Activated CD8-positive, alpha-beta memory T cell treated with anti-CD3 and anti-CD28 coated beads for 1 hour (primary cell): ENCODE measurements at regions not wholly inside any gene's neighbourhood (a gene's known extent, or its start where the extent isn't known, plus 50 kb on each side); places are given as distances from the start of the nearest gene placed in this dataset.
"Not testable (repeated sequence)": the region's sequence is repeated elsewhere in the genome, so short reads cannot be mapped to it uniquely, and the experiment has no call there.

Source experiments
- DNase-seq, 2 donors: peaks; one replicate each; pipeline ENCODE4 v3.0.0-alpha.2; 2020; ENCODE audit warnings: low read depth in 1 of 2; ENCODE audit errors: extremely low read depth in 1 of 2

DNA sequence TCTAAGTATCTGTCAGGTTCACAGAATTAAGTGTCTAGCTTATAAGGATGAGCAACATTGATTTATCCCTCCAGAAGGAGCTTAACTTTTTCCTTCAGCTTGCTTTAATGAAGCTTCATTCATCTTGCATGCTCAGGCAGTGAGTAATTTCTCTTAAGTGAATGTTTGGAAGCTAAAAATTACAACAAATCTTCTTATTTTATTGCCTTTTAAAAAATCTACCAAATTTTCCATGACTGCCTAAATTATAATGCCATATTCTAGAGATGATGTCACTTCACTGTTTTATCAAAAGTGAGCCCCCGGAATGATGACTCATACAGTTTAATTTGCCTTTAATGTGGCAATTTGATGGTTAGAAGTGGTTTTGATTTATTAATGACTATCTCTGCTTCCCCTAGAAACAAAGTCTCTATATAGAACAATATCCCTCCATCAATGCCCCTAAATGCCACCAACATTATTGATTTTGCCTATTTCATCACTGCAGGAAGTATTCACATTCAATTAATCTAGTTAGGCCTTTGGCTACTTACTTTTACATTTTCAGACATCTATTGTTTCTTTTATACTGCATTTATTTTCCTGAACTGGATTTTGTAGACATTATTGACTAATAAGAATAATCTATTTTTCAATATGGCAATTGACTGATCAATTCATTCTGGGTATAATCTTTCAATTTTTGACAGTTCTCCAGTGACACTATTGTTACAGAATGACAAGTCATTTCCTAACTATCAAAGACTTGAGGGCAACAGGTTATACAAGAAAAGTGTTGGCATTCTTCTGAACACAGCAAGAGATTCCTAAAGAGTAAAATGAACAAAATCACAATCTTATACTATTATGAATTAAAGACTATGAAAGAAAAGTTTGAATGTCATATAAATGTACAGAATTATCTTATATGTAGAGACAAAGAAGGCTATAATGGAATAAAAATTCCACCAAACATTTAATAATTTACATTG, 139.3 kb upstream of the ODAD2 start:
- no peak for DNase-seq

DNA sequence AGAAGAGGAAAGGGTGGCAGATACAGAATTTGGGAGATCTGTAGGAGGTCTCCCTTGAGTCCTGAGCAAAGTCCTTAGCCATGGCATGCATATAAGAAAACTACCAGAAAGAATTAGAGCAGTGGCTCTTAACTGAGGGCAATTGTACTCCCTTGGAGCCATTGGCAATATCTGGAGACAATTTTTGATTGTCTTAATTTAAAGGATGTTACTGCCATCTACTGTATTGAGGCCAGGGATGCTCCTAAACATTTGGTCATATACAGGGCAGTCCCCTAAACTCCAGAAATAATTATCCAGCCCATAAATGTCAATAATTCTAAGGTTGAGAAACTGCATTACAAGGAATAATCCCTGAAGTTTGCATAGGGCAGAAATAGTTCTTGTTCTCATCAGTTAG, 136.4 kb upstream of the ODAD2 start:
- no peak for DNase-seq

GRCh38 chr10:28130267-28130666, 131.4 kb upstream of the ODAD2 start:
- no peak for DNase-seq

- DNase-seq = no peak
Measured at GRCh38 chr10:28127881-28128280, 129.0 kb upstream of the ODAD2 start.

GRCh38 chr10:28125701-28126100, 126.8 kb upstream of the ODAD2 start:
- DNase-seq = no peak

- DNase-seq = no peak
Measured at GRCh38 chr10:28120795-28121194, 121.9 kb upstream of the ODAD2 start.

GRCh38 chr10:28120043-28120749, 121.3 kb upstream of the ODAD2 start:
- no peak for DNase-seq

DNA sequence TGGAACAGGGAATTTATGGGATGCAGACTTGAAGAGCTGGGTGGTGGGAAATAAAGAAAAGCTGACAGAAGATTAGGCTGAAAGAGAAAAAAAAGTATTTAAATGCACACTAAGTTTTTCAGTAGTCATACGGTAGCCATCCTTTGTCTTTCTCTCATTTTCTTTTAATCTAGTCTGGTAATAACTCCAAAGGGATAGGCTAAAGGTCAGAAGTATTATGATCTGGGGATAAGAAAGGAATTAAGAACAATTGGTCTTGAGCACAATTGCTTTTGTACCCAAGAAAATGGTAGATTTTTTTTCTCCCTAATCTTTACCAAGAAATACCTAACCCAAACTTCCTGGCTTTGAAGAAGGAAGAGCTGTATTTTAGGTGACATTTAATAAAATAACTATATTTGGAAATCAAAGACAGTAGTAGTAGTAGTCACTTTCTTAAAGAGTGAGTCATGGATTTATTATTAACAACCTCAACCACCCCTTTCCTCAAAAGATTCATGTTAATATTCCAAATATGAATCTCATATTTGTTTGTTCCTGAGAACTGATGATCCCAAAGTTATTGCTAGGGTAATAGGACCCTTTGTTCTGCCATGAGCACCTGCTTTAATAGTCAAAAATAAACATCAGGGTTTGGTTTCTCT, 120.2 kb upstream of the ODAD2 start:
- DNase-seq = no peak

- no peak for DNase-seq
Measured at GRCh38 chr10:28113202-28113601, 114.3 kb upstream of the ODAD2 start.

- no peak for DNase-seq
Measured at GRCh38 chr10:28111712-28112111, 112.8 kb upstream of the ODAD2 start.

DNA sequence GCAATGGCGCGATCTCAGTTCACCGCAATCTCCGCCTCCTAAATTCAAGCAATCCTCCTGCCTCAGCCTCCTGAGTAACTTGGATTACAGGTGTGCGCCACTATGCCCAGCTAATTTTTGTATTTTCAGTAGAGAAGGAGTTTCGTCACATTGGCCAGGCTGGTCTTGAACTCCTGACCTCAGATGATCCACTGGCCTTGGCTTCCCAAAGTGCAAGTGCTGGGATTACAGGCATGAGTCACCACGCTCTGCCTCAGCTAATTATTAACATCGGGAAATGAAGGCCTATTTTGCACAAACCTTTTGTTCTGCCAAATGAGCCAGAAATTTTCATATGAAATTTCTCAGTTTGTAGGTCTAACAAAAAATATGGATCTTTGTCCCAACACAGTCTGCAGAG, 106.7 kb upstream of the ODAD2 start:
- DNase-seq = no peak

- DNase-seq = no peak
Measured at GRCh38 chr10:28097633-28098032, 98.8 kb upstream of the ODAD2 start.

GRCh38 chr10:28095791-28096378, 97.0 kb upstream of the ODAD2 start:
- no peak for DNase-seq

GRCh38 chr10:28094121-28094520, 95.2 kb upstream of the ODAD2 start:
- DNase-seq = no peak

- DNase-seq = no peak
Measured at GRCh38 chr10:28091913-28092312, 93.0 kb upstream of the ODAD2 start.

DNA sequence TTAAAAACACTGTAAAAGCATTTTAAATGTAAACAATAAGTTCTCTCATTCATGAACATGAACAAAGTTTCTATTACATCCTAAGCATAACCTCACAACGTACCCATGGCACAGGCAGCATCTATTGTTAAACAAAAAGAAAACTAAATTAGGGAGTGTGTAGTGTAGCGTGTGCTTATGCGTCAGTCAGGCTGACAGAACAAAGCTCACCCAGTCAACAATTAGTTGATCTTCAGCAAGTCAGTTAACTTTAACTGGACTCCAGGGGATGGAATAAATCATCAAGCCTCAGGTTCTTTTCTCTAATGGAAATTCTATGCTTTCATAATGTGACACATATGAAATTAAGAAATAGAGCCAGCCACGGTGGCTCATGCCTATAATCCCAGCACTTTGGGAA, 91.6 kb upstream of the ODAD2 start:
- no peak for DNase-seq

GRCh38 chr10:28089467-28089866, 90.6 kb upstream of the ODAD2 start:
- DNase-seq = no peak

- DNase-seq = no peak
Measured at GRCh38 chr10:28087661-28088351, 88.9 kb upstream of the ODAD2 start.

DNA sequence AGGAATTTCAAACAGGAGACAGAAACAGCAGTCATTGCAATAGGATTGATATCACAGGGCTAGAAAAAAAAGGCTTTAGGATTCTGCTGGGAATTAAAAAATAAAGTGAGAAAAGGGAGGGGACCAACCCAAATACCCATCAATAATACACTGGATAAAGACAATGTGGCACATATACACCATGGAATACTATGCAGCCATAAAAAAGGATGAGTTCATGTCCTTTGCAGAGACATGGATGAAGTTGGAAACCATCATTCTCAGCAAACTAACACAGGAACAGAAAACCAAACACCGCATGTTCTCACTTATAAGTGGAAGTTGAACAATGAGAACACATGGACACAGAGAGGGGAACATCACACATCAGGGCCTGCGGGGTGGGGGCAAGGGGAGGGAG, 86.9 kb upstream of the ODAD2 start:
- DNase-seq = not testable (repeated sequence)

DNA sequence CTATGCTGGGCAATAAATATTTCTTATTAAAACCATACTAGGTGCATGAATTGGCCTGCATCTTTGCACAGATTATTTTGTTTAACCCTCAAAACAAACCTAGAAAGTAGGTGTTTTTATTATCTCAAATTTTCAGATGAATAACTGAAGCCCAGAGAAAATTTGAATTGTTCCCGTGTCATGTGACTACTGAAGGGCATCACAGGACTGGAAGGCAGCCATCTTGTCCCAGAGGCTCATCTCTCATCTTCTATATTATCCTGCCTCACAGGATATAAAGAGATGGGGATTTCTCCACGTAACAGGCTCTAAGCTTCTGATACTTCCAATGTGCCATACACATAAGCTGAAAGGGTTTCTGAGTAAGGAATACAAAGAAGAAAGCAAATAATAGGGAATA, 84.0 kb upstream of the ODAD2 start:
- DNase-seq = no peak

- DNase-seq = no peak
Measured at GRCh38 chr10:28082316-28082715, 83.4 kb upstream of the ODAD2 start.
